Panc1 (cell line): ENCODE measurements at regions not wholly inside any gene's neighbourhood (a gene's known extent, or its start where the extent isn't known, plus 50 kb on each side); places are given as distances from the start of the nearest gene placed in this dataset.

ENCODE experiments used
- ATAC-seq: fragments of 200-7000 bp; cut with Tn5 transposase; 2 replicates; pipeline ENCODE4 v1.9.1; 2020; ENCODE audit warnings: mild to moderate bottlenecking, moderate library complexity
- BruUV-seq: library from RNA; stranded (reverse); fragments of 400-500 nt; replicated peaks from 2 replicates; lab custom pipeline; 2021; lab: Mats Ljungman, UMichigan
- CTCF ChIA-PET: fragments of 300-600 bp; sonication (Branson Sonifier 250); formaldehyde crosslinking; loops from one replicate; lab custom pipeline; 2022; ENCODE audit warnings: antibody characterized with exemption; lab: Charles Lee
- POLR2A ChIA-PET: fragments of 300-600 bp; sonication (Branson Sonifier 250); formaldehyde crosslinking; loops from one replicate; lab custom pipeline; 2022; ENCODE audit warnings: antibody characterized with exemption; lab: Charles Lee
- DNase-seq: peaks from one replicate; pipeline ENCODE4 v3.0.0-alpha.2; 2010; ENCODE audit warnings: low read depth, low spot score
- H3K27ac ChIP-seq: 2 replicates; pipeline ENCODE4 v1.5.1; 2011; ENCODE audit warnings: mild to moderate bottlenecking, low read length, inconsistent platforms
- H3K27me3 ChIP-seq: fragments of 200-500 bp; sonication (Bioruptor generic); 2 replicates; pipeline ENCODE4 v1.6.0; 2014; ENCODE audit warnings: low read length, inconsistent platforms; ENCODE audit not compliant: control insufficient read depth, insufficient read depth
- H3K36me3 ChIP-seq: fragments of 200-500 bp; sonication (Bioruptor generic); 2 replicates; pipeline ENCODE4 v1.5.1; 2014; ENCODE audit warnings: inconsistent platforms, mild to moderate bottlenecking, low read length, moderate library complexity; ENCODE audit not compliant: control insufficient read depth, insufficient read depth
- H3K4me1 ChIP-seq: 2 replicates; pipeline ENCODE4 v1.5.1; 2011; ENCODE audit warnings: inconsistent platforms, mild to moderate bottlenecking, low read length, moderate library complexity; ENCODE audit not compliant: control insufficient read depth, insufficient read depth
- H3K4me3 ChIP-seq, 2 experiments: 2 replicates each; pipeline ENCODE4 v1.5.1; 2011 to 2012; ENCODE audit warnings: low read depth in 2 of 2, low read length in 2 of 2, mild to moderate bottlenecking in 2 of 2, inconsistent platforms in 1 of 2, moderate library complexity in 1 of 2
- H3K9me3 ChIP-seq: fragments of 200-500 bp; sonication (Bioruptor generic); 2 replicates; pipeline ENCODE4 v1.5.1; 2014; ENCODE audit warnings: low read depth, mild to moderate bottlenecking, inconsistent platforms, low read length, moderate library complexity; ENCODE audit not compliant: control insufficient read depth, insufficient read depth
- CTCF ChIP-seq: fragments of 450-650 bp; IDR thresholded peaks from 2 replicates; pipeline ENCODE4 v1.5.1; 2017; ENCODE audit warnings: mild to moderate bottlenecking
- POLR2AphosphoS5 ChIP-seq: IDR thresholded peaks from 2 replicates; pipeline ENCODE4 v1.6.1; 2012; ENCODE audit warnings: mild to moderate bottlenecking, low read depth, low read length, moderate library complexity
- REST ChIP-seq, 2 experiments: IDR thresholded peaks; 2 replicates each; pipeline ENCODE4 v1.6.1; 2011 to 2012; ENCODE audit warnings: low read depth in 2 of 2, control low read depth in 1 of 2, low read length in 1 of 2, mild to moderate bottlenecking in 1 of 2, moderate library complexity in 1 of 2; ENCODE audit not compliant: insufficient read depth in 1 of 2
- SIN3A ChIP-seq: IDR thresholded peaks from 2 replicates; pipeline ENCODE4 v1.6.1; 2012; ENCODE audit warnings: low read depth, mild to moderate bottlenecking, low read length, moderate library complexity, borderline replicate concordance; ENCODE audit not compliant: insufficient read depth
- TCF7L2 ChIP-seq: IDR thresholded peaks from 2 replicates; pipeline ENCODE4 v1.6.1; 2011; ENCODE audit warnings: mild to moderate bottlenecking, low read depth, low read length, inconsistent platforms
- in situ Hi-C: cut with HindIII; loops from 2 replicates; pipeline ENCODE4 v1.10.0; 2016; ENCODE audit warnings: low sequenced_read_pairs, low pct_unique_long_range_greater_than_20kb
- intact Hi-C: fragments of 100-400 bp; cut with micrococcal nuclease; formaldehyde crosslinking; loops from one replicate; pipeline ENCODE4 v1.10.0; 2022; ENCODE audit not compliant: unreplicated experiment

- CTCF ChIA-PET: no interaction called here
- no peak for ATAC-seq
Observed at GRCh38 chr7:66503036-66503370, 125.7 kb upstream of the KCTD7 start.

GRCh38 chr7:66503551-66504031 lies 125.1 kb upstream of the KCTD7 start:
- Histone ChIP-seq H3K4me1 (no peaks in the 10 kb centered on the region), H3K27me3 (no peaks in the 10 kb centered on the region), H3K27ac (no peak overlapping the region), H3K9me3 (no peaks in the 10 kb centered on the region), H3K4me3 (no peak overlapping the region), H3K36me3 (no peaks in the 10 kb centered on the region)
- TF ChIP-seq SIN3A (no peak), TCF7L2 (no peak), REST (IDR thresholded peaks at IDR 0.05; ENCODE audit: insufficient read depth in 1 of 2, low read depth in 2 of 2, low read length in 1 of 2) (no peak), CTCF (no peak), POLR2AphosphoS5 (no peak)
- no peak for DNase-seq
- intact Hi-C loops (no loop called here), in situ Hi-C loops (no loop called here)
- POLR2A ChIA-PET: no interaction called here
- BruUV-seq: no TSS peak
- CTCF ChIA-PET: no interaction called here
- ATAC-seq: peak; percentile 48; the same call in 1 of the 2 replicates

More at GRCh38 chr7:66503036-66503370, 125.7 kb upstream of the KCTD7 start:
- POLR2A ChIA-PET: no interaction called here
- in situ Hi-C loops (no loop called here), intact Hi-C loops (no loop called here)
- TF ChIP-seq SIN3A (no peak), REST (IDR thresholded peaks at IDR 0.05; ENCODE audit: insufficient read depth in 1 of 2, low read depth in 2 of 2, low read length in 1 of 2) (no peak), TCF7L2 (no peak)
- BruUV-seq: no TSS peak
- DNase-seq: no peak
- H3K9me3 ChIP-seq: no peaks in the 10 kb centered on the region
- H3K4me1 ChIP-seq: no peaks in the 10 kb centered on the region
- H3K4me3 ChIP-seq: no peak overlapping the region
- no peaks in the 10 kb centered on the region for H3K36me3 ChIP-seq
- no peak overlapping the region for H3K27ac ChIP-seq
- no peaks in the 10 kb centered on the region for H3K27me3 ChIP-seq
